Liver (tissue), 3 donors: ENCODE measurements at regions not wholly inside any gene's neighbourhood (a gene's known extent, or its start where the extent isn't known, plus 50 kb on each side); places are given as distances from the start of the nearest gene placed in this dataset.

ENCODE experiments used
- EGR1 ChIP-seq, 2 donors: IDR thresholded peaks; 2 replicates each; pipeline ENCODE4 v1.6.1; 2016 to 2018; ENCODE audit warnings: antibody characterized with exemption in 2 of 2, low read depth in 2 of 2
- FOXA1 ChIP-seq: IDR thresholded peaks from 2 replicates; pipeline ENCODE4 v1.6.1; 2016; ENCODE audit warnings: antibody characterized with exemption
- GABPA ChIP-seq, 2 donors: IDR thresholded peaks in 1 of 2; conservative IDR thresholded peaks in 1 of 2; 2 replicates each; pipeline ENCODE4 v1.6.1; 2016; ENCODE audit warnings: antibody characterized with exemption in 2 of 2, mild to moderate bottlenecking in 1 of 2, moderate library complexity in 1 of 2
- HNF4A ChIP-seq, 2 donors: conservative IDR thresholded peaks; 2 replicates each; pipeline ENCODE4 v1.6.1; 2016; ENCODE audit warnings: antibody characterized with exemption in 2 of 2, mild to moderate bottlenecking in 2 of 2
- HNF4G ChIP-seq: IDR thresholded peaks from 2 replicates; pipeline ENCODE4 v1.6.1; 2016; ENCODE audit warnings: antibody characterized with exemption
- JUND ChIP-seq, 2 donors: IDR thresholded peaks; 2 replicates each; pipeline ENCODE4 v1.6.1; 2016; ENCODE audit warnings: antibody characterized with exemption in 2 of 2
- RAD21 ChIP-seq, 2 donors: IDR thresholded peaks; 2 replicates each; pipeline ENCODE4 v1.6.1; 2016; ENCODE audit warnings: antibody characterized with exemption in 2 of 2, mild to moderate bottlenecking in 2 of 2
- REST ChIP-seq: IDR thresholded peaks from 2 replicates; pipeline ENCODE4 v1.6.1; 2016; ENCODE audit warnings: antibody characterized with exemption, mild to moderate bottlenecking
- SP1 ChIP-seq: IDR thresholded peaks from 2 replicates; pipeline ENCODE4 v1.6.1; 2018; ENCODE audit warnings: antibody characterized with exemption, mild to moderate bottlenecking
- TAF1 ChIP-seq: conservative IDR thresholded peaks from 2 replicates; pipeline ENCODE4 v1.6.1; 2016; ENCODE audit warnings: antibody characterized with exemption, mild to moderate bottlenecking
- ZBTB33 ChIP-seq: IDR thresholded peaks from 2 replicates; pipeline ENCODE4 v1.6.1; 2016; ENCODE audit warnings: antibody characterized with exemption
- TF ChIP-seq, protein P1 (sequence below): fragments of 150-350 bp; IDR thresholded peaks from 2 replicates; pipeline ENCODE4 v1.5.1; 2017; ENCODE audit warnings: improper control_type of control experiment, low read depth, low read length; ENCODE audit not compliant: missing input control
- TF ChIP-seq, protein P2 (sequence below): IDR thresholded peaks from 2 replicates; pipeline ENCODE4 v1.6.1; 2016; ENCODE audit warnings: antibody characterized with exemption
- TF ChIP-seq, protein P3 (sequence below): IDR thresholded peaks from 2 replicates; pipeline ENCODE4 v1.6.1; 2016; ENCODE audit warnings: antibody characterized with exemption
- donor health status: healthy.
- donor health status: healthy.

DNA sequence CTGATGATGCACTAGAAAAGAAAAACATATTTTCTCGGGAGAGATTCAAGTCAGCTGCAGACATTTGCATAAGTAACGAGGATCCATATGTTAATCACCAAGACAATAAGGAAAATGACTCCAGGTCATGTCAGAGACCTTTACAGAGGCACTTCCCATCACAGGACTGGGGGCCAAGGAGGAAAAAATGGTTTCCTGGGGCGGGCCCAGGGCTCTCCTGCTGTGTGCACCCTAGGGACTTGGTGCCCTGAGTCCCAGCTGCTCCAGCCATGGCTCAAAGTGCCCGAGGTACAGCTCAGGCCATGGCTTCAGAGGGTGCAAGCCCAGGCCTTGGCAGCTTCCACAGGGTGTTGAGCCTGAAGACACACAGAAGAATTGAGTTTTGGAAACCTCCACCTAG, 415.4 kb upstream of the FRG1 start:
- TF ChIP-seq, protein P1, sequence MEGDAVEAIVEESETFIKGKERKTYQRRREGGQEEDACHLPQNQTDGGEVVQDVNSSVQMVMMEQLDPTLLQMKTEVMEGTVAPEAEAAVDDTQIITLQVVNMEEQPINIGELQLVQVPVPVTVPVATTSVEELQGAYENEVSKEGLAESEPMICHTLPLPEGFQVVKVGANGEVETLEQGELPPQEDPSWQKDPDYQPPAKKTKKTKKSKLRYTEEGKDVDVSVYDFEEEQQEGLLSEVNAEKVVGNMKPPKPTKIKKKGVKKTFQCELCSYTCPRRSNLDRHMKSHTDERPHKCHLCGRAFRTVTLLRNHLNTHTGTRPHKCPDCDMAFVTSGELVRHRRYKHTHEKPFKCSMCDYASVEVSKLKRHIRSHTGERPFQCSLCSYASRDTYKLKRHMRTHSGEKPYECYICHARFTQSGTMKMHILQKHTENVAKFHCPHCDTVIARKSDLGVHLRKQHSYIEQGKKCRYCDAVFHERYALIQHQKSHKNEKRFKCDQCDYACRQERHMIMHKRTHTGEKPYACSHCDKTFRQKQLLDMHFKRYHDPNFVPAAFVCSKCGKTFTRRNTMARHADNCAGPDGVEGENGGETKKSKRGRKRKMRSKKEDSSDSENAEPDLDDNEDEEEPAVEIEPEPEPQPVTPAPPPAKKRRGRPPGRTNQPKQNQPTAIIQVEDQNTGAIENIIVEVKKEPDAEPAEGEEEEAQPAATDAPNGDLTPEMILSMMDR: no peak
- TF ChIP-seq TAF1: no peak
- TF ChIP-seq RAD21 (IDR thresholded peaks at IDR 0.05): no peak
- TF ChIP-seq REST: no peak
- TF ChIP-seq, protein P2, sequence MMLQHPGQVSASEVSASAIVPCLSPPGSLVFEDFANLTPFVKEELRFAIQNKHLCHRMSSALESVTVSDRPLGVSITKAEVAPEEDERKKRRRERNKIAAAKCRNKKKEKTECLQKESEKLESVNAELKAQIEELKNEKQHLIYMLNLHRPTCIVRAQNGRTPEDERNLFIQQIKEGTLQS: no peak
- no peak for TF ChIP-seq GABPA (IDR thresholded peaks at IDR 0.05 in 1 of 2, conservative IDR thresholded peaks at IDR 0.05 in 1 of 2)
- no peak for TF ChIP-seq ZBTB33
- TF ChIP-seq EGR1 (IDR thresholded peaks at IDR 0.05; ENCODE audit: low read depth in 2 of 2): no peak
- no peak for TF ChIP-seq HNF4G
- TF ChIP-seq FOXA1: no peak
- TF ChIP-seq, protein P3, sequence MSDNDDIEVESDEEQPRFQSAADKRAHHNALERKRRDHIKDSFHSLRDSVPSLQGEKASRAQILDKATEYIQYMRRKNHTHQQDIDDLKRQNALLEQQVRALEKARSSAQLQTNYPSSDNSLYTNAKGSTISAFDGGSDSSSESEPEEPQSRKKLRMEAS: no peak
- TF ChIP-seq JUND (IDR thresholded peaks at IDR 0.05): no peak
- TF ChIP-seq HNF4A (conservative IDR thresholded peaks at IDR 0.05): no peak
- TF ChIP-seq SP1: no peak
